Lower leg skin (tissue), 3 donors: ENCODE measurements at regions not wholly inside any gene's neighbourhood (a gene's known extent, or its start where the extent isn't known, plus 50 kb on each side); places are given as distances from the start of the nearest gene placed in this dataset.

ENCODE experiments used
- CTCF ChIP-seq, 3 donors: fragments of 450-650 bp; IDR thresholded peaks; one replicate each; pipeline ENCODE4 v1.5.1; 2016; ENCODE audit warnings: antibody characterized with exemption in 3 of 3, mild to moderate bottlenecking in 3 of 3, moderate library complexity in 2 of 3
- POLR2A ChIP-seq, 2 donors: fragments of 450-650 bp; IDR thresholded peaks; one replicate each; pipeline ENCODE4 v1.6.1; 2016 to 2017; ENCODE audit warnings: antibody characterized with exemption in 2 of 2, mild to moderate bottlenecking in 1 of 2, moderate library complexity in 1 of 2

GRCh38 chr5:93057311-93057710 is 523.7 kb downstream of the NR2F1-AS1 start:
- TF ChIP-seq CTCF (IDR thresholded peaks at IDR 0.05) (no peak), POLR2A (IDR thresholded peaks at IDR 0.05) (no peak)
